Body of pancreas (tissue), 4 donors: ENCODE measurements at regions not wholly inside any gene's neighbourhood (a gene's known extent, or its start where the extent isn't known, plus 50 kb on each side); places are given as distances from the start of the nearest gene placed in this dataset.

Experiments used
- CTCF ChIP-seq, 7 experiments: fragments of 450-650 bp in 4 of 7; fragments of 200-600 bp in 3 of 7; sonication (generic) in 3 of 7; IDR thresholded peaks; one replicate each; pipeline ENCODE4 v1.5.1; 2016 to 2019; ENCODE audit warnings: antibody characterized with exemption in 7 of 7
- POLR2A ChIP-seq, 3 donors: fragments of 450-650 bp; IDR thresholded peaks; one replicate each; pipeline ENCODE4 v1.6.1; 2016; ENCODE audit warnings: antibody characterized with exemption in 3 of 3, mild to moderate bottlenecking in 2 of 3

DNA sequence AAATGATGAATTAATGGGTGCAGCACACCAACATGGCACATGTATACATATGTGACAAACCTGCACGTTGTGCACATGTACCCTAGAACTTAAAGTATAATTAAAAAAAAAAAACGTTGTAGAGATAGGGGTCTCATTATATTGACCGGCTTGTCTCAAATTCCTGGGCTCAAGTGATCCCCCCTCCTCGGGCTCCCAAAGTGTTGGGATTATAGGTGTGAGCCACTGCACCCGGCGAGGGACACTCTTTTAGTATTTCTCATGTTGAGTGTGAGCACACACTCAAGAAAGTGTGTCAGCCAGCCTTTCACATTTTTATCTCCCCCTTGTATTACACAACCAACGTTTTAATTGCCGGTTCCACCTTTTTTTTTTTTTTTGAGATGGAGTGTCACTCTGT is 87.7 kb upstream of the SPIN1 start:
- TF ChIP-seq CTCF (IDR thresholded peaks at IDR 0.05) (no peak), POLR2A (IDR thresholded peaks at IDR 0.05) (no peak)
